H1 (cell line): ENCODE measurements at regions not wholly inside any gene's neighbourhood (a gene's known extent, or its start where the extent isn't known, plus 50 kb on each side); places are given as distances from the start of the nearest gene placed in this dataset.

Source experiments
- CTCF ChIA-PET: fragments of 300-600 bp; sonication (Branson Sonifier 250); formaldehyde crosslinking; loops from one replicate; lab custom pipeline; 2021; ENCODE audit not compliant: partially characterized antibody; lab: Charles Lee
- POLR2A ChIA-PET: fragments of 300-600 bp; sonication (Branson Sonifier 250); formaldehyde crosslinking; loops from one replicate; lab custom pipeline; 2021; ENCODE audit warnings: inconsistent platforms; ENCODE audit not compliant: partially characterized antibody; lab: Charles Lee
- DNase-seq, 2 experiments: peaks; one replicate each; pipeline versions ENCODE4 v3.0.0 to v3.0.0-alpha.2; 2010 to 2022; ENCODE audit warnings: low spot score in 2 of 2, low read depth in 1 of 2, mixed read lengths in 1 of 2
- FAIRE-seq: peaks from 2 replicates; lab custom pipeline; 2011; peaks lifted over from hg19 to GRCh38; lab: Jason Lieb, UNC
- H2AFZ ChIP-seq: 2 replicates; pipeline ENCODE4 v1.8.1; 2012; ENCODE audit warnings: low read length, inconsistent platforms
- H2AK5ac ChIP-seq: 2 replicates; pipeline ENCODE4 v1.6.1; 2013; ENCODE audit warnings: low read depth, low read length
- H2BK120ac ChIP-seq: replicated peaks from 2 replicates; pipeline ENCODE3; 2013; ENCODE audit warnings: low read depth, low read length, inconsistent platforms
- H2BK12ac ChIP-seq: 2 replicates; pipeline ENCODE4 v1.6.1; 2013; ENCODE audit warnings: low read depth, low read length
- H2BK15ac ChIP-seq: 2 replicates; pipeline ENCODE4 v1.6.1; 2013; ENCODE audit warnings: low read length
- H2BK20ac ChIP-seq: 2 replicates; pipeline ENCODE4 v1.6.1; 2013; ENCODE audit warnings: low read length
- H2BK5ac ChIP-seq: 2 replicates; pipeline ENCODE4 v1.6.1; 2013; ENCODE audit warnings: low read depth, low read length
- H3K14ac ChIP-seq: 2 replicates; pipeline ENCODE4 v1.6.1; 2013; ENCODE audit warnings: inconsistent platforms; ENCODE audit not compliant: insufficient read length
- H3K18ac ChIP-seq: 2 replicates; pipeline ENCODE4 v1.6.1; 2013; ENCODE audit warnings: low read length; ENCODE audit errors: extremely low read depth
- H3K23ac ChIP-seq: 2 replicates; pipeline ENCODE4 v1.6.1; 2013; ENCODE audit warnings: inconsistent platforms; ENCODE audit not compliant: insufficient read length
- H3K23me2 ChIP-seq: 2 replicates; pipeline ENCODE4 v1.6.1; 2013; ENCODE audit warnings: low read depth, low read length
- H3K27ac ChIP-seq: 2 replicates; pipeline ENCODE4 v1.6.1; 2011; ENCODE audit warnings: low read depth, low read length, inconsistent platforms
- H3K27me3 ChIP-seq, 4 experiments: replicated peaks in 1 of 4; 1 replicate in 1 of 4; 2 replicates in 3 of 4; pipeline versions ENCODE4 v1.6.1 to v1.8.1; 2011 to 2013; ENCODE audit warnings: low read length in 3 of 4, mild to moderate bottlenecking in 3 of 4, inconsistent platforms in 2 of 4, mixed read lengths in 2 of 4, moderate library complexity in 1 of 4; ENCODE audit not compliant: control insufficient read depth in 3 of 4, insufficient read depth in 3 of 4; ENCODE audit errors: extremely low read depth in 1 of 4
- H3K36me3 ChIP-seq, 4 experiments: 2 replicates each; pipeline versions ENCODE4 v1.6.1 to v1.8.1; 2011 to 2013; ENCODE audit warnings: mild to moderate bottlenecking in 4 of 4, low read length in 3 of 4, moderate library complexity in 2 of 4, control low read depth in 1 of 4, inconsistent platforms in 1 of 4; ENCODE audit not compliant: insufficient read depth in 4 of 4, control insufficient read depth in 2 of 4
- H3K4ac ChIP-seq: replicated peaks from 2 replicates; pipeline ENCODE3; 2013; ENCODE audit warnings: low read length, low read depth, mixed read lengths, inconsistent platforms; ENCODE audit not compliant: insufficient read length
- H3K4me1 ChIP-seq, 4 experiments: replicated peaks in 1 of 4; 1 replicate in 1 of 4; 2 replicates in 3 of 4; pipeline versions ENCODE4 v1.6.1 to v1.8.1; 2011 to 2013; ENCODE audit warnings: low read length in 3 of 4, inconsistent platforms in 2 of 4, mixed read lengths in 1 of 4; ENCODE audit not compliant: insufficient read depth in 4 of 4, control insufficient read depth in 3 of 4
- H3K4me2 ChIP-seq, 2 experiments: 2 replicates each; pipeline versions ENCODE4 v1.6.1 to v1.8.1; 2011 to 2013; ENCODE audit warnings: low read depth in 2 of 2, low read length in 2 of 2, control low read depth in 1 of 2, inconsistent platforms in 1 of 2, mild to moderate bottlenecking in 1 of 2; ENCODE audit not compliant: insufficient read depth in 1 of 2
- H3K4me3 ChIP-seq, 4 experiments: fragments of 200-600, 300-600 bp in 1 of 4; sonication (generic), shearing (Covaris generic), sonication (Bioruptor Twin) in 1 of 4; 2 replicates each; pipeline versions ENCODE4 v1.5.1 to v1.8.1; 2011 to 2016; ENCODE audit warnings: low read length in 4 of 4, low read depth in 3 of 4, control low read depth in 2 of 4, inconsistent platforms in 2 of 4, mild to moderate bottlenecking in 2 of 4, mixed read lengths in 1 of 4, moderate library complexity in 1 of 4; ENCODE audit not compliant: insufficient read depth in 2 of 4; ENCODE audit errors: extremely low read depth in 1 of 4
- H3K56ac ChIP-seq: replicated peaks from 2 replicates; pipeline ENCODE3; 2013; ENCODE audit warnings: low read depth, mild to moderate bottlenecking, mixed read lengths, low read length, inconsistent platforms; ENCODE audit not compliant: insufficient read length
- H3K79me1 ChIP-seq: 2 replicates; pipeline ENCODE4 v1.6.1; 2013; ENCODE audit warnings: low read depth, low read length, control low read depth
- H3K79me2 ChIP-seq, 2 experiments: 2 replicates each; pipeline versions ENCODE4 v1.6.1 to v1.8.1; 2012 to 2013; ENCODE audit warnings: low read length in 2 of 2, mild to moderate bottlenecking in 2 of 2, inconsistent platforms in 1 of 2; ENCODE audit not compliant: insufficient read depth in 2 of 2, control insufficient read depth in 1 of 2
- H3K9ac ChIP-seq, 4 experiments: replicated peaks in 1 of 4; 1 replicate in 1 of 4; 2 replicates in 3 of 4; pipeline versions ENCODE4 v1.6.1 to v1.8.1; 2011 to 2013; ENCODE audit warnings: low read depth in 3 of 4, low read length in 3 of 4, control low read depth in 2 of 4, mild to moderate bottlenecking in 2 of 4, moderate library complexity in 2 of 4, inconsistent platforms in 1 of 4; ENCODE audit errors: extremely low read depth in 1 of 4
- H3K9me3 ChIP-seq, 2 experiments: 2 replicates each; pipeline versions ENCODE4 v1.6.1 to v1.8.1; 2012 to 2013; ENCODE audit warnings: mild to moderate bottlenecking in 2 of 2, moderate library complexity in 2 of 2, control low read depth in 1 of 2, inconsistent platforms in 1 of 2, low read depth in 1 of 2, low read length in 1 of 2, mixed read lengths in 1 of 2; ENCODE audit not compliant: insufficient read depth in 2 of 2
- H4K20me1 ChIP-seq, 2 experiments: replicated peaks in 1 of 2; 2 replicates each; pipeline versions ENCODE3 to v1.8.1; 2011 to 2013; ENCODE audit warnings: inconsistent platforms in 2 of 2, low read length in 2 of 2, mild to moderate bottlenecking in 1 of 2; ENCODE audit not compliant: insufficient read depth in 2 of 2, control insufficient read depth in 1 of 2
- H4K5ac ChIP-seq: 2 replicates; pipeline ENCODE4 v1.6.1; 2013; ENCODE audit warnings: low read length, low read depth, mixed read lengths, inconsistent platforms; ENCODE audit not compliant: insufficient read length
- H4K8ac ChIP-seq: 2 replicates; pipeline ENCODE4 v1.8.0; 2013; ENCODE audit warnings: mild to moderate bottlenecking, moderate library complexity, low read length, inconsistent platforms; ENCODE audit not compliant: insufficient read depth; ENCODE audit errors: extremely low read depth
- H4K91ac ChIP-seq: replicated peaks from 2 replicates; pipeline ENCODE3; 2013; ENCODE audit warnings: low read length, mixed read lengths, inconsistent platforms; ENCODE audit not compliant: insufficient read length
- ATF2 ChIP-seq: IDR thresholded peaks from 2 replicates; pipeline ENCODE4 v1.6.1; 2012; ENCODE audit warnings: low read length, inconsistent platforms
- CBX5 ChIP-seq: fragments of 300-800, 300-1000 bp; sonication (generic); IDR thresholded peaks from 2 replicates; pipeline ENCODE4 v1.7.1; 2016; ENCODE audit warnings: antibody characterized with exemption, low read length, low read depth
- EP300 ChIP-seq, 2 experiments: IDR thresholded peaks; 1 replicate in 1 of 2; 2 replicates in 1 of 2; pipeline ENCODE4 v1.6.1; 2011 to 2012; ENCODE audit warnings: low read depth in 2 of 2, low read length in 2 of 2, mild to moderate bottlenecking in 2 of 2, borderline replicate concordance in 1 of 2, inconsistent platforms in 1 of 2, moderate library complexity in 1 of 2
- FOSL1 ChIP-seq: IDR thresholded peaks from 2 replicates; pipeline ENCODE4 v1.6.1; 2011; ENCODE audit warnings: mild to moderate bottlenecking, low read depth, low read length, moderate library complexity; ENCODE audit not compliant: insufficient read depth
- POLR2AphosphoS5 ChIP-seq: IDR thresholded peaks from 2 replicates; pipeline ENCODE4 v1.6.1; 2011; ENCODE audit warnings: low read depth, low read length
- RAD21 ChIP-seq, 2 experiments: IDR thresholded peaks in 1 of 2; conservative IDR thresholded peaks in 1 of 2; 2 replicates each; pipeline ENCODE4 v1.6.1; 2011; ENCODE audit warnings: low read depth in 2 of 2, low read length in 2 of 2, improper control_type of control experiment in 1 of 2, inconsistent platforms in 1 of 2, mild to moderate bottlenecking in 1 of 2, moderate library complexity in 1 of 2
- RNF2 ChIP-seq: fragments of 200-900, 300-1000 bp; sonication (generic); IDR thresholded peaks from 2 replicates; pipeline ENCODE4 v1.7.1; 2016; ENCODE audit warnings: borderline replicate concordance, low read depth, mild to moderate bottlenecking, antibody characterized with exemption, low read length; ENCODE audit not compliant: poor library complexity, severe bottlenecking; ENCODE audit errors: missing control alignments
- TAF7 ChIP-seq: optimal IDR thresholded peaks from 2 replicates; pipeline ENCODE3; 2011; ENCODE audit warnings: low read depth, mild to moderate bottlenecking, inconsistent platforms, low read length, moderate library complexity, borderline replicate concordance
- TCF12 ChIP-seq: IDR thresholded peaks from 2 replicates; pipeline ENCODE4 v1.6.1; 2011; ENCODE audit warnings: low read depth, mild to moderate bottlenecking, low read length
- TEAD4 ChIP-seq: IDR thresholded peaks from 2 replicates; pipeline ENCODE4 v1.6.1; 2012; ENCODE audit warnings: low read depth, low read length, inconsistent platforms, mixed read lengths
- WGBS, 2 experiments: shearing (Covaris generic) in 1 of 2; methylation state at CpG; one replicate each; pipeline versions ENCODE4 v1.1.6 to v1.1.7; 2013 to 2015; ENCODE audit warnings: low lambda C conversion rate in 2 of 2, mixed read lengths in 2 of 2, inconsistent platforms in 1 of 2, low coverage in 1 of 2, missing lambda C conversion rate in 1 of 2; ENCODE audit not compliant: insufficient replicate concordance in 2 of 2, insufficient coverage in 1 of 2, insufficient read length in 1 of 2; ENCODE audit errors: extremely low coverage in 1 of 2, missing lambda C conversion rate in 1 of 2; 5-methylcytosine and 5-hydroxymethylcytosine counted together

GRCh38 chr10:65501259-65501658 lies 1424.6 kb upstream of the LRRTM3 start (continued):
- no peak for TF ChIP-seq TCF12
- TF ChIP-seq, all 59 proteins: peak for 0

- WGBS, 2 experiments = 89% methylated on average over 4 of the region's 4 CpGs; no CpG with 5 or more reads in 1 of the 2 experiments
- FAIRE-seq = no peak
- TF ChIP-seq RNF2 = no peak
- no peak for TF ChIP-seq TAF7
- TF ChIP-seq EP300 (IDR thresholded peaks at IDR 0.05; ENCODE audit: borderline replicate concordance in 1 of 2, low read depth in 2 of 2, low read length in 2 of 2) = no peak
- TF ChIP-seq TEAD4 = no peak
- TF ChIP-seq CBX5 = no peak
- no peak for TF ChIP-seq FOSL1
- no peak for TF ChIP-seq RAD21 (IDR thresholded peaks at IDR 0.05 in 1 of 2, conservative IDR thresholded peaks at IDR 0.05 in 1 of 2; ENCODE audit: low read depth in 2 of 2, low read length in 2 of 2)
- TF ChIP-seq ATF2 = no peak
- TF ChIP-seq POLR2AphosphoS5 = no peak
Observed at GRCh38 chr10:65518379-65518778, 1407.5 kb upstream of the LRRTM3 start.

More at GRCh38 chr10:65518379-65518778, 1407.5 kb upstream of the LRRTM3 start:
- Histone ChIP-seq H4K20me1 (no peaks in the 10 kb centered on the region), H2BK15ac (no peak overlapping the region), H2BK120ac (no peak overlapping the region), H3K4me2 (no peak overlapping the region), H3K18ac (no peak overlapping the region), H2BK20ac (no peak overlapping the region), H3K36me3 (no peaks in the 10 kb centered on the region), H4K8ac (no peak overlapping the region), H2BK12ac (no peak overlapping the region), H3K56ac (no peak overlapping the region), H3K79me1 (no peaks in the 10 kb centered on the region), H3K4me1 (no peaks in the 10 kb centered on the region), H3K4me3 (no peak overlapping the region), H2AFZ (no peak overlapping the region), H3K79me2 (no peaks in the 10 kb centered on the region), H3K23ac (no peak overlapping the region), H4K91ac (no peak overlapping the region), H3K4ac (no peak overlapping the region), H3K14ac (no peak overlapping the region), H4K5ac (no peak overlapping the region), H2BK5ac (no peak overlapping the region), H3K9ac (no peak overlapping the region), H3K9me3 (no peaks in the 10 kb centered on the region), H3K27ac (no peak overlapping the region), H2AK5ac (no peak overlapping the region), H3K23me2 (no peaks in the 10 kb centered on the region), H3K27me3 (no peaks in the 10 kb centered on the region)
- no peak for DNase-seq
- ChIA-PET POLR2A (no interaction called here), CTCF (no interaction called here)
